ENCODE measurements at regions not wholly inside any gene's neighbourhood (a gene's known extent, or its start where the extent isn't known, plus 50 kb on each side); places are given as distances from the start of the nearest gene placed in this dataset.

DNA sequence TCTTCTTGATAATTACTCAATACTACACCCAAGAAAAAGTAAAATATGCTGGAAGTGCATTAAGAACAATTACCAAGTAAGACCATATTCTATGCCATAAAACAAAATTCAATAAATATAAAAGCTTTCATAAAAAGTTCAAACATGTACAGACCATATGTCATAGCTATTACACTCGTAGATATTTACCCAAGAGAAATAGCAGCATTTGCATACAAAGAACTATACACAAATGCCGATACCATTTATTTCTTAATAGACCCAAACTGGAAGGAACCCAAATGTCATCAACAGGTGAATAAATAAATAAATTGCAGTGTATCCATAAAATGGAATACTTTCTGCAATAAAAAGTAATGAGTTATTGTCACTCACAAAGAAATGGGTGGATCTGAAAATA lies 78.3 kb upstream of the SLC16A7 start:
- Histone ChIP-seq H3K4me3 (no peak overlapping the region), H3K36me3 (no peaks in the 10 kb centered on the region), H3K27ac (no peak overlapping the region), H3K4me1 (no peaks in the 10 kb centered on the region), H3K27me3 (no peaks in the 10 kb centered on the region), H3K9me3 (no peaks in the 10 kb centered on the region)
- TF ChIP-seq, protein P1, sequence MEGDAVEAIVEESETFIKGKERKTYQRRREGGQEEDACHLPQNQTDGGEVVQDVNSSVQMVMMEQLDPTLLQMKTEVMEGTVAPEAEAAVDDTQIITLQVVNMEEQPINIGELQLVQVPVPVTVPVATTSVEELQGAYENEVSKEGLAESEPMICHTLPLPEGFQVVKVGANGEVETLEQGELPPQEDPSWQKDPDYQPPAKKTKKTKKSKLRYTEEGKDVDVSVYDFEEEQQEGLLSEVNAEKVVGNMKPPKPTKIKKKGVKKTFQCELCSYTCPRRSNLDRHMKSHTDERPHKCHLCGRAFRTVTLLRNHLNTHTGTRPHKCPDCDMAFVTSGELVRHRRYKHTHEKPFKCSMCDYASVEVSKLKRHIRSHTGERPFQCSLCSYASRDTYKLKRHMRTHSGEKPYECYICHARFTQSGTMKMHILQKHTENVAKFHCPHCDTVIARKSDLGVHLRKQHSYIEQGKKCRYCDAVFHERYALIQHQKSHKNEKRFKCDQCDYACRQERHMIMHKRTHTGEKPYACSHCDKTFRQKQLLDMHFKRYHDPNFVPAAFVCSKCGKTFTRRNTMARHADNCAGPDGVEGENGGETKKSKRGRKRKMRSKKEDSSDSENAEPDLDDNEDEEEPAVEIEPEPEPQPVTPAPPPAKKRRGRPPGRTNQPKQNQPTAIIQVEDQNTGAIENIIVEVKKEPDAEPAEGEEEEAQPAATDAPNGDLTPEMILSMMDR (IDR thresholded peaks at IDR 0.05), result no peak
- no peak for DNase-seq
- intact Hi-C loops (cut with DNase I), result no loop called here
- no peak for ATAC-seq

DNA sequence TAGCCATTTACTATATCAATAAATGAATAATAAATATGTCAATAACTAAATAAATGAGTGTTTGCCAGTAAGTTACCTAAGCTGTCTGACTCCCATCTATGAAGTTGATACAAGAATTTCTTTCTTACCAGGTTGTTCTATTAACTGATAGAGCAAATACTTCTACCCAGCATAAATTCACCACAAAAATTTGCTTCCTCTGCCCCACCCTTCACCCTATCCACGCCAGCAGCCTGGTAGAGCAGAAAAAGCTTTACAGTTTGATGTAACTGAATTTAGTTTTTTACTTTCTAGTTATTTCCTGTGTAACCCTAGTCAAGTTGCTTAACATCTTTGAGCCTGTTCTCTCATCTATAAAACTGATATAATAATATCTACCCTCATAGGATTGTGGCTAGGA lies 94.9 kb upstream of the SLC16A7 start:
- Histone ChIP-seq H3K4me3 (no peak overlapping the region), H3K27me3 (no peaks in the 10 kb centered on the region), H3K9me3 (no peaks in the 10 kb centered on the region), H3K4me1 (no peaks in the 10 kb centered on the region), H3K27ac (no peak overlapping the region), H3K36me3 (no peaks in the 10 kb centered on the region)
- TF ChIP-seq, protein P1 (IDR thresholded peaks at IDR 0.05), result no peak
- DNase-seq, result no peak
- intact Hi-C loops (cut with DNase I), result no loop called here
- peak; percentile 73 for ATAC-seq

DNA sequence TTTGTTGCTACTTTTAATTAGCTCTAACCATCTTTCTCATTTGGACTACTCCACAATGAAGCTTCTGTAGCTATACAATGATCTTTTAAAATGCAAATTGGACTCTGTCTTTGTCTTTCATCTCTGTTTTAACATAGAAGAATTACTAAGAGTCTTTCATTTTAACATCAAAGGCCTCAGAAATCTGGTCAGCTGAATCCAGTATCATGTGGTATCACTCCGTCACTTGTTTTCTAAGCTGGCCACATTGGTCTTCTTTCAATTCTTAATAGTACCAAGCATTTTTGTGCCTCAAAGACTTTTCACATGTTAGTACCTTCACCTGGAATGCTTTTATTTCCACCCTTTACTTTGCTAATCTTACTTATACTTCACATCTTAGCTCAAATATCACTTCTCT lies 95.5 kb upstream of the SLC16A7 start:
- no peaks in the 10 kb centered on the region for H3K27me3 ChIP-seq
- TF ChIP-seq, protein P1 (IDR thresholded peaks at IDR 0.05), result no peak
- no peak overlapping the region for H3K27ac ChIP-seq
- intact Hi-C loops (cut with DNase I), result no loop called here
- no peak for ATAC-seq
- no peak overlapping the region for H3K4me3 ChIP-seq
- H3K9me3 ChIP-seq, result no peaks in the 10 kb centered on the region
- no peaks in the 10 kb centered on the region for H3K36me3 ChIP-seq
- no peaks in the 10 kb centered on the region for H3K4me1 ChIP-seq
- DNase-seq, result no peak

DNA sequence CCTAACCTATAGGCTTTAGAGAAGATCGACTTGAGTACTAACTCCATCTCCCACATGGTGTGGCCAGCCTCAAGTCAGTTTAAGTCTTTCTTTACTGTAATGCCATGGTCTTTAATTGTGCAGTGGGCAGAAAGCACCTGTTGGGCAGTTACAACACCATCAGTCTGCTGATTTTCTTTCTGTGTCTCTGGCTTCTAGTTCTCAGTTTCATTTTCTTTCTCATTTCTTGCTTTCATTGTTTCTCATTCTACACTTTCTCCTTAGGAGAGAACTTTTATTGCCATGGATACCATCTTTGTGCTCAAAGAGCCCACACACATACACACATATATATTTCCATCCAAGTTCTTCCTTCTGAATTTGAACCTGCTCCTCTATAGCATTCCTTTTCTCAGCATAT lies 96.1 kb upstream of the SLC16A7 start:
- Histone ChIP-seq H3K4me1 (no peaks in the 10 kb centered on the region), H3K27ac (no peak overlapping the region), H3K4me3 (no peak overlapping the region), H3K27me3 (no peaks in the 10 kb centered on the region), H3K36me3 (no peaks in the 10 kb centered on the region), H3K9me3 (no peaks in the 10 kb centered on the region)
- intact Hi-C loops (cut with DNase I), result no loop called here
- TF ChIP-seq, protein P1 (IDR thresholded peaks at IDR 0.05), result no peak
- DNase-seq (no peak), ATAC-seq (no peak)

DNA sequence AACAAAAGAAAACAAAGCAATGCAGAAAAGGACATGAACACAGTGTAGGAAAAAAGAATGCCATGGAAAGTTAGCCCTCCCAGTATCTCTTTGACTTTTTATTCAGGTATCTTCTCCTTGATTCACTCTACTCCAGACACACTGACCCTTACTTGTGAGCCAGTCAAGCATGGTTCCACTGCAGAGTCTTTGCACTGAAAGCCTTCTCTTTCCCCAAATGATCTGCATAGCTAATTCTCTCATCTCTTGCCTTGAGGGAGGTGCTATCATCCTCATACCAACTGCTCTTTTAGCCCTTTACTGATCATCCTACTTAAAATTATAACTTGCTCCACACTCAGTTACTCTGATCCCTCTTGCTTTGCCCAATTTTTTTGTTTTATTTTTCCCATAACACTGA lies 101.2 kb upstream of the SLC16A7 start:
- TF ChIP-seq, protein P1 (IDR thresholded peaks at IDR 0.05), result no peak
- Histone ChIP-seq H3K27ac (no peak overlapping the region), H3K9me3 (no peaks in the 10 kb centered on the region), H3K36me3 (no peaks in the 10 kb centered on the region), H3K4me1 (no peaks in the 10 kb centered on the region), H3K27me3 (no peaks in the 10 kb centered on the region), H3K4me3 (no peak overlapping the region)
- no peak for DNase-seq
- no peak for ATAC-seq
- intact Hi-C loops (cut with DNase I), result no loop called here

DNA sequence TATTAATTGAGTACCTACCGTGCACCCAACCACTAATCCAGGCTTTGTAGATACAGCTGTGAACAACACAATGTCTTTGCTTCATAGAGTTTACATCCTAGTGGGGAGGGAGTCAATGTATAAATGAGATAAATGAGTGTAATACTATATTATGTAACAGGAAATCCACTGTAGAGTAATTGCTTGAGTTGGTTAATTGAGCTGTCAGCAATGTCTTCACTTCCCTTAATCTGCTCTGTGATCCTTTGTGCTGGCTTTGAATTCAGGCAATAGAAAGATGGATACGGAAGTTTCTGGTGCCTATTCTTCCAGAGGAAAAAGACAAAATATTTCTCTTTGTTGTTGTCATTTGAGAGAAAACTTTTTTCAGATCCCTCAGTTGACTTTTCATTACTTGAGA lies 104.0 kb upstream of the SLC16A7 start:
- no peak for DNase-seq

More for the DNA sequence above, 104.0 kb upstream of the SLC16A7 start:
- H3K4me3 ChIP-seq, result no peak overlapping the region
- TF ChIP-seq, protein P1 (IDR thresholded peaks at IDR 0.05), result no peak
- ATAC-seq, result no peak
- intact Hi-C loops (cut with DNase I), result no loop called here
- no peaks in the 10 kb centered on the region for H3K36me3 ChIP-seq
- H3K4me1 ChIP-seq, result no peaks in the 10 kb centered on the region
- H3K27ac ChIP-seq, result no peak overlapping the region
- no peaks in the 10 kb centered on the region for H3K27me3 ChIP-seq
- H3K9me3 ChIP-seq, result no peaks in the 10 kb centered on the region

Measured in upper lobe of right lung (tissue), 1 donor.